ENCODE measurements at regions not wholly inside any gene's neighbourhood (a gene's known extent, or its start where the extent isn't known, plus 50 kb on each side); places are given as distances from the start of the nearest gene placed in this dataset.
"Not testable (repeated sequence)": the region's sequence is repeated elsewhere in the genome, so short reads cannot be mapped to it uniquely, and the experiment has no call there.

GRCh38 chrX:140447150-140447549 lies 57.7 kb downstream of the SOX3 start:
- DNase-seq (ENCODE audit: low read depth) = no peak

- no peak for DNase-seq (ENCODE audit: low read depth)
Measured at GRCh38 chrX:140440876-140441275, 64.0 kb downstream of the SOX3 start.

GRCh38 chrX:140439476-140439875 lies 65.4 kb downstream of the SOX3 start:
- no peak for DNase-seq (ENCODE audit: low read depth)

GRCh38 chrX:140434347-140434746 lies 70.5 kb downstream of the SOX3 start:
- no peak for DNase-seq (ENCODE audit: low read depth)

GRCh38 chrX:140433582-140433981 lies 71.3 kb downstream of the SOX3 start:
- DNase-seq (ENCODE audit: low read depth) = no peak

- DNase-seq (ENCODE audit: low read depth) = no peak
Measured at GRCh38 chrX:140432346-140433175, 72.3 kb downstream of the SOX3 start.

- DNase-seq (ENCODE audit: low read depth) = no peak
Measured at GRCh38 chrX:140431521-140431920, 73.3 kb downstream of the SOX3 start.

- DNase-seq (ENCODE audit: low read depth) = no peak
Measured at GRCh38 chrX:140425712-140426395, 79.0 kb downstream of the SOX3 start.

GRCh38 chrX:140422501-140422900 lies 82.4 kb downstream of the SOX3 start:
- no peak for DNase-seq (ENCODE audit: low read depth)

- not testable (repeated sequence) for DNase-seq (ENCODE audit: low read depth)
Measured at GRCh38 chrX:140402131-140402530, 102.7 kb downstream of the SOX3 start.

GRCh38 chrX:140396326-140396725 lies 108.5 kb downstream of the SOX3 start:
- not testable (repeated sequence) for DNase-seq (ENCODE audit: low read depth)

GRCh38 chrX:140393507-140393906 lies 111.4 kb downstream of the SOX3 start:
- no peak for DNase-seq (ENCODE audit: low read depth)

- DNase-seq (ENCODE audit: low read depth) = no peak
Measured at GRCh38 chrX:140391313-140391712, 113.6 kb downstream of the SOX3 start.

GRCh38 chrX:140389331-140389730 lies 115.5 kb downstream of the SOX3 start:
- DNase-seq (ENCODE audit: low read depth) = no peak

- no peak for DNase-seq (ENCODE audit: low read depth)
Measured at GRCh38 chrX:140362861-140363260, 142.0 kb downstream of the SOX3 start.

- DNase-seq (ENCODE audit: low read depth) = no peak
Measured at GRCh38 chrX:140360924-140361323, 143.9 kb downstream of the SOX3 start.

- DNase-seq (ENCODE audit: low read depth) = no peak
Measured at GRCh38 chrX:140360284-140360683, 144.6 kb downstream of the SOX3 start.

GRCh38 chrX:140355922-140356321 lies 148.9 kb downstream of the SOX3 start:
- no peak for DNase-seq (ENCODE audit: low read depth)

- DNase-seq (ENCODE audit: low read depth) = no peak
Measured at GRCh38 chrX:140355429-140355828, 149.4 kb downstream of the SOX3 start.

- no peak for DNase-seq (ENCODE audit: low read depth)
Measured at GRCh38 chrX:140354431-140355120, 150.3 kb downstream of the SOX3 start.

GRCh38 chrX:140346729-140347128 lies 158.1 kb downstream of the SOX3 start:
- DNase-seq (ENCODE audit: low read depth) = no peak

- DNase-seq (ENCODE audit: low read depth) = no peak
Measured at GRCh38 chrX:140343226-140343868, 161.5 kb downstream of the SOX3 start.
